ENCODE measurements at regions not wholly inside any gene's neighbourhood (a gene's known extent, or its start where the extent isn't known, plus 50 kb on each side); places are given as distances from the start of the nearest gene placed in this dataset.

GRCh38 chr7:27410812-27411544 is 168.4 kb downstream of the EVX1 start:
- TF ChIP-seq, protein P1, sequence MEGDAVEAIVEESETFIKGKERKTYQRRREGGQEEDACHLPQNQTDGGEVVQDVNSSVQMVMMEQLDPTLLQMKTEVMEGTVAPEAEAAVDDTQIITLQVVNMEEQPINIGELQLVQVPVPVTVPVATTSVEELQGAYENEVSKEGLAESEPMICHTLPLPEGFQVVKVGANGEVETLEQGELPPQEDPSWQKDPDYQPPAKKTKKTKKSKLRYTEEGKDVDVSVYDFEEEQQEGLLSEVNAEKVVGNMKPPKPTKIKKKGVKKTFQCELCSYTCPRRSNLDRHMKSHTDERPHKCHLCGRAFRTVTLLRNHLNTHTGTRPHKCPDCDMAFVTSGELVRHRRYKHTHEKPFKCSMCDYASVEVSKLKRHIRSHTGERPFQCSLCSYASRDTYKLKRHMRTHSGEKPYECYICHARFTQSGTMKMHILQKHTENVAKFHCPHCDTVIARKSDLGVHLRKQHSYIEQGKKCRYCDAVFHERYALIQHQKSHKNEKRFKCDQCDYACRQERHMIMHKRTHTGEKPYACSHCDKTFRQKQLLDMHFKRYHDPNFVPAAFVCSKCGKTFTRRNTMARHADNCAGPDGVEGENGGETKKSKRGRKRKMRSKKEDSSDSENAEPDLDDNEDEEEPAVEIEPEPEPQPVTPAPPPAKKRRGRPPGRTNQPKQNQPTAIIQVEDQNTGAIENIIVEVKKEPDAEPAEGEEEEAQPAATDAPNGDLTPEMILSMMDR (conservative IDR thresholded peaks at IDR 0.05; ENCODE audit: low read depth, low read length): no peak
- no peak for TF ChIP-seq EZH2phosphoT487 (IDR thresholded peaks at IDR 0.05; ENCODE audit: borderline replicate concordance, low read length)
